ENCODE measurements at regions not wholly inside any gene's neighbourhood (a gene's known extent, or its start where the extent isn't known, plus 50 kb on each side); places are given as distances from the start of the nearest gene placed in this dataset.

DNA sequence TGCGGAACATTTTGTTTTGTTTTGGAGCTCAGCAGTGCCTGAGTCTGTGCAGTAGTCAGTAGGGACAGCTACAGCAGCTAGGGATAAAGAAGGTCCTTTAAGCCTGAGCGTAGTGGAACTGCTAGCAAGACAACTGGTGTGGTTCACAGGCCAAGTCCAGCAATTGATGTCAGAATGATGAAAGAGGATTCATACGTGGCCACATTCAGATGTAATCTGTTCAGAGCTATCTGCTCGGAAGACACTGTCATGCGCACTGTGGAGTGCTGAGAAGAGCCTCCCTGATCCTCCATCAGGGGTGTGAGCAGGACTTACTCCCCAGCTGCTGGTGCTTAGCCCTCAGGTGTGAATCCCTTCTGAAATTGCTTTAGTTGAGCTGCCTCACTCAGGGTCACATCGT lies 79.6 kb upstream of the ANKRD1 start:
- no peak for TF ChIP-seq CTCF (conservative IDR thresholded peaks at IDR 0.05 in 1 of 2, IDR thresholded peaks at IDR 0.05 in 1 of 2; ENCODE audit: extremely low read depth in 1 of 2, insufficient read depth in 1 of 2, low read depth in 1 of 2, low read length in 2 of 2)
- no peak for TF ChIP-seq EZH2 (IDR thresholded peaks at IDR 0.05; ENCODE audit: borderline replicate concordance, low read length)

All from mammary epithelial cell (primary cell).